Epidermal melanocyte (primary cell): ENCODE measurements at regions not wholly inside any gene's neighbourhood (a gene's known extent, or its start where the extent isn't known, plus 50 kb on each side); places are given as distances from the start of the nearest gene placed in this dataset.
A peak's percentile ranks its signal among the peaks of the same experiment; 100 is the strongest.

Source experiments
- DNase-seq: peaks from one replicate; pipeline ENCODE4 v3.0.0; 2011; ENCODE audit warnings: low spot score; ENCODE audit not compliant: insufficient read length

- no peak for DNase-seq
Observed at GRCh38 chr15:77713281-77713680, 80.6 kb upstream of the LINGO1 start.

GRCh38 chr15:77712438-77712837 is 79.7 kb upstream of the LINGO1 start:
- no peak for DNase-seq

- no peak for DNase-seq
Observed at GRCh38 chr15:77710637-77711036, 77.9 kb upstream of the LINGO1 start.

- DNase-seq: no peak
Observed at GRCh38 chr15:77710206-77710605, 77.5 kb upstream of the LINGO1 start.

DNA sequence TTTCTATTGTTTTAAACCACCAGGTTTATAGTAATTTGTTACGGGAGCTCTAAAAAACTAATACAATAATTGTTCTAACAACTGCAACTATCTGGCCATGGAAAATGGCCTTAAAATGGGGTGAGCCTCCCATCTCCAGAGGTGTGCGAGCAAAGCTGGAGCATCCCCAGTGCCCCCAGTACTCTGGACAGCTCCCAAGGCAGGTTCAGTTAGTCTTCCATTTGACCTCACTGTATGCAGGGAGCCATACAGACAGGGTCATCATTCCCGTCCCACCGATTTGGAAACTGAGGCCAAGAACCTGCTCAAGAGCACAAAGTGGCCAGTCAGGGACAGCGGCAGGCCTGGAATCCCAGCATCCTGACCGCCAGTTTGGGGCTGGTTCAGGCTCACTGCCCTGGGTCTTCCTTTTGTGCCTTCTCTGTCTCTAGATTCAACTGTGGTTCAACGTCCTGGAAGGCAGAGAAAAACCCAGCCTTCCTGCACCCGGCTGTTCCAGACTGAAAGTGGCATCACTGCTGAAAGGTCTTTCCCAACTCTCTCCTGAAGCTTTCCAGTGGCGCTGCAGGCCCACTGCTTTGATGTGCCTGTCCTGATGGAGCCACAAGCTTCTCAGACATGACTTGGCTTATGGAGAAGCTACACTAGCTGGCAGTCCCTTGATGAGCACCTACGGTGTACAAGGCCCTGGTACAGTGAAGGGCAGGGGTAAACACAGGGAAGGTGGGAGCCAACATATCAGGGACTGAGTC is 76.6 kb upstream of the LINGO1 start:
- DNase-seq: no peak

- no peak for DNase-seq
Observed at GRCh38 chr15:77706482-77707244, 74.0 kb upstream of the LINGO1 start.

GRCh38 chr15:77702211-77702957 is 69.7 kb upstream of the LINGO1 start:
- no peak for DNase-seq

DNA sequence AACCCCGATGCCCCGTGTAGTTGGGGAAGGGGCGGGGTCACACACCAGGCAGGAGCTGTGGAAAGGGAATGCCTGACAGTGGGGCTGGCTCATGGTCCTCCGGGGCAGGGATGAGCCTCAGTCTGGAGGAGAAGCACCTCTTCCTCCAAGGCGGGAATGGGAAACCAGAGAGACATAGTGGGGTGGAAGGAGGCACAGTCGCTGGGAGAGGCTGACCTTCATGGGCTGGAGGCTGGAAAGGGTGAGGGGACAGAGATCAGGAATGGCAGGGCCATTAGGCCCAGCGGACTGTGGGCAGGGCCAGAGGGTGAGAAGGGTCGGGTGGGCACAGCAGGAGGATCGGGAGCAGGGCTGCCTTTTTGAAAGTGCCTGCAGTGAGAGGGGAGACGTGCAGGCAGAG is 65.8 kb upstream of the LINGO1 start:
- no peak for DNase-seq

GRCh38 chr15:77697893-77698292 is 65.2 kb upstream of the LINGO1 start:
- no peak for DNase-seq

DNA sequence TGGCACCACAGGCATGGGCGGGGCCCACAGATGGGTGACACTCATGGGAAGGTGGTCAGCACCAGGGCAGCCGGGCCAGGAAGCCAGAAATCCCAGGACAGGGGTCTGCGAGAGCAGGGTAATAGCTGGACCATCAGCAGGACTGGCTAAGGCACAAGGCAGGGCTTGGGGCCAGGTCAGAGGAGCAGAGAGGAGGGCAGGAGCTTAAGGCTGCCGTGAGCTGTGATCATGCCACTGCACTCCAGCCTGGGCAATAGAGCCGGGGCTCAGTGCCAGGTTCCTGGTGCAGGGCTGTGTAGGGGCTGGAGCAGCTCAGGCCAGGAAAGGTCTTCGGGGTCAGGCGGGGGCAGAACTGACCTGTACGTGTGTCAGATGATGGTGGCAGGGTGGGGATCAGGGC is 64.2 kb upstream of the LINGO1 start:
- no peak for DNase-seq

GRCh38 chr15:77695961-77696582 is 63.4 kb upstream of the LINGO1 start:
- no peak for DNase-seq

DNA sequence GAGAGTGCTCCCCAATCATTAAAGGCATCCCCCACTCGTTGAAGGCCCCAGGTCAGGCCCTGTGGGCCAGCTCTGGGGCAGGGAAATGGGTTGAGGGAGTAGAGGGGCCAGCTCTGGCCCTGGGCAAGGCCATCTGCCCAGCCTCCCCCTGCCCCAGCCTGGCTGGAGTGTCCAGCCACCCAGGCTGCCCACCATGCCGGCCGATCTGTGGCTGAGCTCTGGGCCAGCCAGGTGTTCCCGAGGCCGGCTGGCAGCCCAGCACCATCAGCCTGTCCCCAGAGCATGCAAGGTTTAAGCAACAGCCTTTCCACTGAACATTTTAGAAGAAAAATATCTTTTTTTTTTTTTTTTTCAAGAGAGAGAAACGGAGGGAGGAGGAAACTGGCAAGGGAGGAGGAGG is 62.8 kb upstream of the LINGO1 start:
- no peak for DNase-seq

- DNase-seq: peak; percentile 42
Observed at GRCh38 chr15:77693576-77693975, 60.9 kb upstream of the LINGO1 start.

- DNase-seq: no peak
Observed at GRCh38 chr15:77692614-77693013, 59.9 kb upstream of the LINGO1 start.

DNA sequence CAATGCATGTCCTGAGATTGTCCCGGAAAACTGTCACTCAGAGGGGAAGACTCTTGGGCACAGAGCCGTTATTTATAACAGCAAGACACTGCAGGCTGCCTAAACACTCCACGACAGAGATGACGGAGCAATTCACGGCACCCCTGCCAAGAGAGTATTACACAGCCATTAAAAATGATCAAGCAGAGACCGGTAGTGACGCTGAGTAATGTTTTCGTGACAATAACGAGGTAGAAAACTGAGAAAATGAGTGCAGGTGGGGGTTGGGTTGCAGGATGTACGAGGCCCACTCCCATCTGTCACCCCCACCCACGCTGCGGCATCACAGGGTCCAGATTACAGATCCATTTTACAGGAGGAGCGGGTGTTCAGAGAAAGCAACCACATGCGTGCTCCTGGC is 58.9 kb upstream of the LINGO1 start:
- DNase-seq: no peak

DNA sequence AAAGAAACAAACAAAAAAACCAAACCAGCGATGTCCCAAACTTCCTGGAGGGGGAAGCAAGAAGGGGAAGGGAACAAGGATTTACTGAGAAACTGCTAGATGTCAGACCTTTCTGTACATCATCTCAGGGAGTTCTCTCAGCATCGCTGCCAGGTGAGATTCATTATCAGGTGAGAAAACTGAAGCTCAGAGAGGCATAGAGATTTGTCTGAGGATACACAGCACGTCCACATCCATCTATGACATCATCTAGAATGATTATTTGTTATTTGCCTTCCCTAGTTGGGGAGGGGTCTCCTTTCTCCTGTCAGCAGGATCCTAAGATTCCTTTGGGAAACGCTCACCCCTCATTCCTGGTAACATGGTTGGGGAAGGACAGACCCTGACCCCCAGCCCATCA is 57.1 kb upstream of the LINGO1 start:
- no peak for DNase-seq

DNA sequence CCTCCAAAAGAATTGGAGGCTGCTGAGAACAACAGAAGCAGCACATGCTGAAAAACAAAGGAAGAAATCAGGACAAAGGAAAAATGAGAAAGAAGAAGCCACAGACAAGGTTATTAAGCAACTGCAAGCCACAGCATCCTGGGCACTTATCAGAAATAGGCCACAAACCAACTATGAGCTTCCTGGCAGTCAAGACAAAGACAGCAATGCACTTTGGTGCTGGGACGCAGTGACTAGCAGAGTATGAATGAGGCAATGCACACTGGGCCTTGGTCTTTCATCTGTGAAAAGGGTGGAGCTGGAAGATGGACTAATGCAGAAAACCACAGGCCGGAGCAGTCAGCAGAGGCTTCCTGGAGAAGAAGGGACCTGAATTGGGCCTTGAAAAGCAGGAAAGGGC is 56.0 kb upstream of the LINGO1 start:
- DNase-seq: no peak

- DNase-seq: no peak
Observed at GRCh38 chr15:77688266-77688665, 55.6 kb upstream of the LINGO1 start.

- no peak for DNase-seq
Observed at GRCh38 chr15:77685082-77685815, 52.5 kb upstream of the LINGO1 start.

DNA sequence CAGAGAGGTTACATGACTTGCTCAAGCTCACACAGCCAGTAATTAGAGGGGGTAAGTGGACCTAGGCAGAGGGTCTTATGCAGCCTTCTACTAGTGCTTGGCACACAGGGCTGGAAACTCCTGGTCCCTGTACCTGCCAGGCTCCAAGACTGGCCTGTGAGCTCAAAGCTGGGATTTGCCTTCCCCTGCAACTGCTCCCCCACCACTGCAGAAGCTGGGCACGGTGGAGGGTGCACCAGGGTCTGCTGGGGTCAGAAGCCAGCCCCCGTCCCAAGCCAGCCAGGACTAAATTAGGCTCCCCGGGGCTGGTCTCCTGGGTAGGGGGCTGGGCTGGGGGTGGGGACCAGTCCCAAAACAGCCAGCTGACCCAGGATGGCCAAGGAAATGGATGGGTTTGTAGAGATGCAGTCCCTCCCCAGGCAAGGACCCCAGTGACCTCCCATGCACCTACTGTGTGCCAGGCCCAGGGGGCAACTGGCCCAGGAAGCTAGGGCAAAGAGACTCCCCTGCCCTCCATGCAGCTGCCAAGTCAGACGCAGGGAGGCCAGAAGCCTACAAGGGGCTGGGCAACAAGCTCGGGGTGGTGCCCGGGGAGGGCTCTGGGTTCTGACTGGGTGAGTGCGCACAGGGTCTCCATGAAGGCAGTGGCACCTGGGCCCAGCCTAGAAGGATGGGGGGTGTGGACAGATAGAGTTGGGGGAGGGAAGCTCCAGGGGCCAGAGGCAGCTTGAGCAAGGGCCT is 51.8 kb upstream of the LINGO1 start:
- DNase-seq: no peak
